ENCODE measurements at regions not wholly inside any gene's neighbourhood (a gene's known extent, or its start where the extent isn't known, plus 50 kb on each side); places are given as distances from the start of the nearest gene placed in this dataset.

- no peak for TF ChIP-seq POLR2AphosphoS5 (IDR thresholded peaks at IDR 0.05; ENCODE audit: low read depth, low read length)
- no peak for TF ChIP-seq TAF1 (IDR thresholded peaks at IDR 0.05; ENCODE audit: borderline replicate concordance, insufficient read depth, low read length)
These were observed 112.0 kb upstream of the ARHGAP42 start for GRCh38 chr11:100574894-100575769.

Data from PFSK-1 (cell line).